ENCODE measurements at regions not wholly inside any gene's neighbourhood (a gene's known extent, or its start where the extent isn't known, plus 50 kb on each side); places are given as distances from the start of the nearest gene placed in this dataset.

DNA sequence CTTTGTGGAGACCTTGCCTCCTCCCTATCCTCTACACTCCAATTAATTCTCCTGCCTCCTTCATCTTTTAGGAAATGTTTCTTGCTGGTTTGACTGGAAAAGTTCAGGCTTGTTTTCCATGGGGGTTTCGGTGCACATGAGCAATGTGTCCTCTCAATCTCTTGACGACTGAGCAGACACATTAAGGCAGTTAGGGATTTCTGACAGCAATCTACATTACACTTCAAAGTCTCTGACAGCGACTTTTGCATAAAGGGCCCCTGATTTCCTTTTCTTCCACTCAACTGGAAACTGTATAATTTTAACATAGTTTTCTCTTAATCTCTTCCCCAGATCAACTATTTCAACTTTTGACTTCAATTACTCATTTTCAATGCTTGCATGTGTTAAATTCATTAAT is 394.0 kb downstream of the MEIS1 start:
- no peak for TF ChIP-seq POLR2A (IDR thresholded peaks at IDR 0.05)
- TF ChIP-seq, protein P1, sequence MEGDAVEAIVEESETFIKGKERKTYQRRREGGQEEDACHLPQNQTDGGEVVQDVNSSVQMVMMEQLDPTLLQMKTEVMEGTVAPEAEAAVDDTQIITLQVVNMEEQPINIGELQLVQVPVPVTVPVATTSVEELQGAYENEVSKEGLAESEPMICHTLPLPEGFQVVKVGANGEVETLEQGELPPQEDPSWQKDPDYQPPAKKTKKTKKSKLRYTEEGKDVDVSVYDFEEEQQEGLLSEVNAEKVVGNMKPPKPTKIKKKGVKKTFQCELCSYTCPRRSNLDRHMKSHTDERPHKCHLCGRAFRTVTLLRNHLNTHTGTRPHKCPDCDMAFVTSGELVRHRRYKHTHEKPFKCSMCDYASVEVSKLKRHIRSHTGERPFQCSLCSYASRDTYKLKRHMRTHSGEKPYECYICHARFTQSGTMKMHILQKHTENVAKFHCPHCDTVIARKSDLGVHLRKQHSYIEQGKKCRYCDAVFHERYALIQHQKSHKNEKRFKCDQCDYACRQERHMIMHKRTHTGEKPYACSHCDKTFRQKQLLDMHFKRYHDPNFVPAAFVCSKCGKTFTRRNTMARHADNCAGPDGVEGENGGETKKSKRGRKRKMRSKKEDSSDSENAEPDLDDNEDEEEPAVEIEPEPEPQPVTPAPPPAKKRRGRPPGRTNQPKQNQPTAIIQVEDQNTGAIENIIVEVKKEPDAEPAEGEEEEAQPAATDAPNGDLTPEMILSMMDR (IDR thresholded peaks at IDR 0.05) = no peak
- no peak for TF ChIP-seq EP300 (IDR thresholded peaks at IDR 0.05)
